GM23338 (cell line): ENCODE measurements at regions not wholly inside any gene's neighbourhood (a gene's known extent, or its start where the extent isn't known, plus 50 kb on each side); places are given as distances from the start of the nearest gene placed in this dataset.

Experiments
- ATAC-seq: fragments of 200-7000 bp; cut with Tn5 transposase; 3 replicates; pipeline ENCODE4 v1.9.1; 2020
- DNase-seq: peaks from one replicate; pipeline ENCODE4 v3.0.0-alpha.2; 2015; ENCODE audit warnings: low spot score
- H2AFZ ChIP-seq: fragments of 200-600 bp; sonication (generic); 2 replicates; pipeline ENCODE4 v1.8.0; 2016; ENCODE audit warnings: antibody characterized with exemption, mild to moderate bottlenecking, moderate library complexity
- H3F3A ChIP-seq: fragments of 200-600 bp; sonication (generic); replicated peaks from 2 replicates; pipeline ENCODE4 v1.8.0; 2017; ENCODE audit warnings: antibody characterized with exemption, mixed run types, low read depth
- H3K27ac ChIP-seq: fragments of 200-600 bp; sonication (generic); 2 replicates; pipeline ENCODE4 v1.6.1; 2016; ENCODE audit warnings: low read depth
- H3K27me3 ChIP-seq: fragments of 200-600 bp; sonication (generic); 2 replicates; pipeline ENCODE4 v1.8.0; 2016; ENCODE audit warnings: mild to moderate bottlenecking, mixed run types, moderate library complexity; ENCODE audit not compliant: insufficient read depth
- H3K36me3 ChIP-seq: fragments of 200-600 bp; sonication (generic); 2 replicates; pipeline ENCODE4 v1.8.0; 2016; ENCODE audit warnings: mild to moderate bottlenecking; ENCODE audit not compliant: insufficient read depth
- H3K4me1 ChIP-seq: fragments of 200-600 bp; sonication (generic); 2 replicates; pipeline ENCODE4 v1.8.0; 2016; ENCODE audit warnings: mild to moderate bottlenecking, moderate library complexity; ENCODE audit not compliant: insufficient read depth
- H3K4me2 ChIP-seq: fragments of 200-600 bp; sonication (generic); 2 replicates; pipeline ENCODE4 v1.7.1; 2017; ENCODE audit warnings: mixed run types
- H3K4me3 ChIP-seq: fragments of 200-600 bp; sonication (generic); 2 replicates; pipeline ENCODE4 v1.6.1; 2016; ENCODE audit warnings: mixed run types
- H3K79me2 ChIP-seq: fragments of 200-600 bp; sonication (generic); replicated peaks from 2 replicates; pipeline ENCODE4 v1.8.0; 2017; ENCODE audit warnings: mild to moderate bottlenecking; ENCODE audit not compliant: insufficient read depth
- H3K9me2 ChIP-seq: fragments of 200-600 bp; sonication (generic); 2 replicates; pipeline ENCODE4 v1.8.0; 2017; ENCODE audit not compliant: insufficient read depth
- H4K20me1 ChIP-seq: fragments of 200-600 bp; sonication (generic); replicated peaks from 2 replicates; pipeline ENCODE4 v1.8.0; 2017; ENCODE audit warnings: mild to moderate bottlenecking; ENCODE audit not compliant: insufficient read depth
- H3K27ac Mint-ChIP-seq: 2 replicates; pipeline ENCODE4 v1.8.0; 2020; ENCODE audit warnings: inconsistent platforms, mild to moderate bottlenecking, moderate library complexity, mixed read lengths
- H3K27me3 Mint-ChIP-seq: 3 replicates; pipeline ENCODE4 v1.8.0; 2022; ENCODE audit warnings: low read depth, mild to moderate bottlenecking, moderate library complexity, mixed read lengths, inconsistent platforms; ENCODE audit not compliant: insufficient read depth, poor library complexity
- H3K36me3 Mint-ChIP-seq: 3 replicates; pipeline ENCODE4 v1.8.0; 2021; ENCODE audit warnings: low read depth, mild to moderate bottlenecking, inconsistent platforms, moderate library complexity, mixed read lengths
- H3K4me1 Mint-ChIP-seq: 3 replicates; pipeline ENCODE4 v1.8.0; 2020; ENCODE audit warnings: mild to moderate bottlenecking, inconsistent platforms, mixed read lengths
- H3K4me3 Mint-ChIP-seq: 3 replicates; pipeline ENCODE4 v1.8.0; 2021; ENCODE audit warnings: moderate library complexity, mild to moderate bottlenecking, inconsistent platforms, mixed read lengths
- H3K9me3 Mint-ChIP-seq: 3 replicates; pipeline ENCODE4 v1.8.0; 2020; ENCODE audit warnings: moderate library complexity, mild to moderate bottlenecking, inconsistent platforms, mixed read lengths
- CREB1 ChIP-seq: fragments of 250-450 bp; sonication (Bioruptor Pico); IDR thresholded peaks from 2 replicates; pipeline ENCODE4 v1.5.0; 2020; ENCODE audit warnings: low read depth, mild to moderate bottlenecking, moderate library complexity
- ETS1 ChIP-seq: IDR thresholded peaks from 2 replicates; pipeline ENCODE4 v1.6.1; 2016; ENCODE audit warnings: antibody characterized with exemption
- EZH2 ChIP-seq: fragments of 200-600 bp; sonication (generic); IDR thresholded peaks from one replicate; pipeline ENCODE4 v1.8.0; 2017; ENCODE audit warnings: antibody characterized with exemption, mild to moderate bottlenecking, low read depth; ENCODE audit not compliant: unreplicated experiment
- POLR2AphosphoS5 ChIP-seq: IDR thresholded peaks from 2 replicates; pipeline ENCODE4 v1.6.1; 2016; ENCODE audit warnings: antibody characterized with exemption, low read depth
- REST ChIP-seq: IDR thresholded peaks from one replicate; pipeline ENCODE4 v1.6.1; 2018; ENCODE audit warnings: antibody characterized with exemption; ENCODE audit not compliant: unreplicated experiment
- STAT1 ChIP-seq: IDR thresholded peaks from one replicate; pipeline ENCODE4 v1.6.1; 2016; ENCODE audit warnings: antibody characterized with exemption; ENCODE audit not compliant: unreplicated experiment
- ZNF114 ChIP-seq: fragments of 250-450 bp; sonication (Bioruptor Pico); IDR thresholded peaks from 2 replicates; pipeline ENCODE4 v1.5.0; 2020; ENCODE audit warnings: mild to moderate bottlenecking, moderate library complexity
- ZNF331 ChIP-seq: fragments of 250-450 bp; sonication (Bioruptor Pico); IDR thresholded peaks from 2 replicates; pipeline ENCODE4 v1.5.0; 2020; ENCODE audit warnings: low read depth, mild to moderate bottlenecking, moderate library complexity
- ZNF462 ChIP-seq: fragments of 250-450 bp; sonication (Bioruptor Pico); IDR thresholded peaks from 2 replicates; pipeline ENCODE4 v1.5.0; 2020; ENCODE audit warnings: mild to moderate bottlenecking, moderate library complexity

- TF ChIP-seq ETS1 (no peak), ZNF114 (no peak), POLR2AphosphoS5 (no peak), STAT1 (no peak), CREB1 (CRISPR knock-in tag) (no peak), REST (no peak)
These were observed 228.9 kb upstream of the ARHGAP24 start (continued) for GRCh38 chr4:85246055-85246454.

- no peaks in the 10 kb centered on the region for H3K27me3 ChIP-seq
- H3K4me1 ChIP-seq = no peaks in the 10 kb centered on the region
- H2AFZ ChIP-seq = no peak overlapping the region
- H3K36me3 ChIP-seq = no peaks in the 10 kb centered on the region
- H3K4me1 Mint-ChIP-seq = no peaks in the 10 kb centered on the region
- peaks cover 13% of the 10 kb centered on the region for H3K9me3 Mint-ChIP-seq
- H3F3A ChIP-seq = no peaks in the 10 kb centered on the region
- no peak for DNase-seq
- no peaks in the 10 kb centered on the region for H3K27me3 Mint-ChIP-seq
- ATAC-seq = no peak
- H3K4me3 ChIP-seq = no peak overlapping the region
- no peaks in the 10 kb centered on the region for H4K20me1 ChIP-seq
- no peak overlapping the region for H3K27ac ChIP-seq
- H3K36me3 Mint-ChIP-seq = peaks cover 2% of the 10 kb centered on the region; the same call in 1 of the 3 replicates
- no peak overlapping the region for H3K4me2 ChIP-seq
- H3K9me2 ChIP-seq = no peaks in the 10 kb centered on the region
- no peak overlapping the region for H3K27ac Mint-ChIP-seq
- no peaks in the 10 kb centered on the region for H3K79me2 ChIP-seq
- TF ChIP-seq ZNF462 (CRISPR knock-in tag) = no peak
- no peak for TF ChIP-seq ZNF331 (CRISPR knock-in tag)
- no peak for TF ChIP-seq EZH2
- H3K4me3 Mint-ChIP-seq = no peak overlapping the region
These were observed 224.1 kb upstream of the ARHGAP24 start for GRCh38 chr4:85250852-85251251.
